ENCODE measurements at regions not wholly inside any gene's neighbourhood (a gene's known extent, or its start where the extent isn't known, plus 50 kb on each side); places are given as distances from the start of the nearest gene placed in this dataset.

GRCh38 chr1:147826259-147826658 is 65.9 kb upstream of the GJA5 start:
- no peaks in the 10 kb centered on the region for H3K36me3 ChIP-seq
- H3K9me3 ChIP-seq: no peaks in the 10 kb centered on the region
- 94% methylated on average over 1 of the region's 1 CpG for WGBS
- H3K4me3 ChIP-seq: no peak overlapping the region
- H3K27me3 ChIP-seq (replicated peaks; ENCODE audit: insufficient read depth): no peaks in the 10 kb centered on the region
- TF ChIP-seq POLR2AphosphoS5 (IDR thresholded peaks at IDR 0.05): no peak
- no peak overlapping the region for H3K27ac ChIP-seq
- no peaks in the 10 kb centered on the region for H3K4me1 ChIP-seq (replicated peaks)
- intact Hi-C loops (cut with DNase I): no loop called here
- DNase-seq (ENCODE audit: low spot score): no peak

DNA sequence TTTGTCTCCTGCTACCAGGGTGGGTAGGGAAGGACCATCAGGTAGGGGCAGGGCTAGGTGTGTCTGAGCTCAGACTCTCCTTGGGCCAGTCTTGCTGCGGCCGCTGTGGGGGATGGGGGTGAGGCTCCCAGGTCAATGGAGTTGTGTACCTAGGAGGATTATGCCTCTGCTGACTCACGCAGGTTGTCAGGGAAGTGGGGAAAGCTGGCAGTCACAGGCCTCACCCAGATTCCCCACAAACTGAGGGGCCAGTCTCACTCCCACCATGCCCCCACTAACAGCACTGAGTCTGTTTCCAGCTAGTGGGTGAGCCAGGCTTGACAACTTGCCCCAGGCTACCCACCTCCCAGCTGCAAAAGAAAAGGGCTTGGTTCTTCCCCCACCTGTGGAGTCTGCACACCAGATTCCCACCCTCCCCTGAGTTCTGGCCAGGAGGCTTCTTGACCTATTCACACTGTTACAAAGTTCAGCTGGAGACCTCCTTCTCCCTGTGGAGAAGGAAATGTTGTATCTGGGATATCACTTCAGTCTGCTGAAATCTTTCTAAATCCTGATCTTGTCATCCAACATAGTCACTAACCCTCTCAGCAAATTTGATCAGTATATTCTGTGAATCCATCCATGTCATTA is 69.2 kb upstream of the GJA8 start:
- no peak overlapping the region for H3K27ac ChIP-seq
- H3K9me3 ChIP-seq: no peaks in the 10 kb centered on the region
- no peak overlapping the region for H3K4me3 ChIP-seq
- intact Hi-C loops (cut with DNase I): no loop called here
- TF ChIP-seq POLR2A (IDR thresholded peaks at IDR 0.05) (no peak), POLR2AphosphoS5 (IDR thresholded peaks at IDR 0.05) (no peak), CTCF (IDR thresholded peaks at IDR 0.05) (no peak)
- no peaks in the 10 kb centered on the region for H3K4me1 ChIP-seq (replicated peaks)
- DNase-seq (ENCODE audit: low spot score): no peak
- 68% methylated on average over 3 of the region's 3 CpGs for WGBS
- no peaks in the 10 kb centered on the region for H3K27me3 ChIP-seq (replicated peaks; ENCODE audit: insufficient read depth)
- no peaks in the 10 kb centered on the region for H3K36me3 ChIP-seq

DNA sequence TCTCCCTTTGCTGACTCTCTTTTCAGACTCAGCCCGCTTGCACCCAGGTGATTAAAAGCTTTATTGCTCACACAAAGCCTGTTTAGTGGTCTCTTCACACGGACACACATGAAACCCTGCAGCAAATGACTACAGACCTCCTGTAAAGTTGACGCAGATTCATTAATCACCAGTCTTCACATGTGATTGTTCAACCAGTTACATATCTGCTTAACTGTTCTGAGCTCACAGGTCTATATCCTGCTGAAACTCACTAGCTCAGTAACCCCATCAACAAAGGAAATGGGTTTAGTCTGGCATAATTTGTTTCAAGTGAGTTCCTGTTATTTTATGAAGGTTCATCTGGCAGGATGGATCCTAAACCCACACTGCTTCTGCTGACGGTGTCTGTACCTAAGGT is 68.4 kb upstream of the GJA8 start:
- no peak for DNase-seq (ENCODE audit: low spot score)
- H3K4me1 ChIP-seq (replicated peaks): no peaks in the 10 kb centered on the region
- H3K4me3 ChIP-seq: no peak overlapping the region
- intact Hi-C loops (cut with DNase I): no loop called here
- no peaks in the 10 kb centered on the region for H3K36me3 ChIP-seq
- no peaks in the 10 kb centered on the region for H3K27me3 ChIP-seq (replicated peaks; ENCODE audit: insufficient read depth)
- WGBS: 67% methylated on average over 4 of the region's 4 CpGs
- no peaks in the 10 kb centered on the region for H3K9me3 ChIP-seq
- TF ChIP-seq CTCF (IDR thresholded peaks at IDR 0.05) (no peak), POLR2AphosphoS5 (IDR thresholded peaks at IDR 0.05) (no peak), POLR2A (IDR thresholded peaks at IDR 0.05) (no peak)
- no peak overlapping the region for H3K27ac ChIP-seq

DNA sequence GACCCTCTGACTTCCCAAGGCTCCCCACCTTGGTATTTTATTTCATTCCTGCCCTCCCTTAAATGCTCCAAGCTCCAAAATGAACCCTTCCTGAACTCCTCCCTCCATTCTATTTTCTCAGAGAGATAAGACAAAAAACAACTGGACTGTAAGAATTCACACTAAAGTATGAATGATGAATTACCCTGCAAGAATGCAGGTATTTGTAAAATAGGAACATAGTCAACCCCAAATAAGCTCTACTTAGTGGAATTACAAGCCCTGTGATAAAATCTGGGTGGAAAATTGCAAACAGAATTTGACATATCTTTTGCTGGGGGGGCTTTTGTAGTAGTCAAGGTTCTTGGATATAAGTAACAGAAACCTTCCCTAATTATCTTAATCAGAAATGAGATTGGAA is 67.8 kb upstream of the GJA8 start:
- DNase-seq (ENCODE audit: low spot score): no peak
- H3K4me3 ChIP-seq: no peak overlapping the region
- H3K9me3 ChIP-seq: no peaks in the 10 kb centered on the region
- TF ChIP-seq POLR2AphosphoS5 (IDR thresholded peaks at IDR 0.05) (no peak), CTCF (IDR thresholded peaks at IDR 0.05) (no peak), POLR2A (IDR thresholded peaks at IDR 0.05) (no peak)
- H3K27me3 ChIP-seq (replicated peaks; ENCODE audit: insufficient read depth): no peaks in the 10 kb centered on the region
- no peaks in the 10 kb centered on the region for H3K4me1 ChIP-seq (replicated peaks)
- H3K27ac ChIP-seq: no peak overlapping the region
- intact Hi-C loops (cut with DNase I): no loop called here
- H3K36me3 ChIP-seq: no peaks in the 10 kb centered on the region

DNA sequence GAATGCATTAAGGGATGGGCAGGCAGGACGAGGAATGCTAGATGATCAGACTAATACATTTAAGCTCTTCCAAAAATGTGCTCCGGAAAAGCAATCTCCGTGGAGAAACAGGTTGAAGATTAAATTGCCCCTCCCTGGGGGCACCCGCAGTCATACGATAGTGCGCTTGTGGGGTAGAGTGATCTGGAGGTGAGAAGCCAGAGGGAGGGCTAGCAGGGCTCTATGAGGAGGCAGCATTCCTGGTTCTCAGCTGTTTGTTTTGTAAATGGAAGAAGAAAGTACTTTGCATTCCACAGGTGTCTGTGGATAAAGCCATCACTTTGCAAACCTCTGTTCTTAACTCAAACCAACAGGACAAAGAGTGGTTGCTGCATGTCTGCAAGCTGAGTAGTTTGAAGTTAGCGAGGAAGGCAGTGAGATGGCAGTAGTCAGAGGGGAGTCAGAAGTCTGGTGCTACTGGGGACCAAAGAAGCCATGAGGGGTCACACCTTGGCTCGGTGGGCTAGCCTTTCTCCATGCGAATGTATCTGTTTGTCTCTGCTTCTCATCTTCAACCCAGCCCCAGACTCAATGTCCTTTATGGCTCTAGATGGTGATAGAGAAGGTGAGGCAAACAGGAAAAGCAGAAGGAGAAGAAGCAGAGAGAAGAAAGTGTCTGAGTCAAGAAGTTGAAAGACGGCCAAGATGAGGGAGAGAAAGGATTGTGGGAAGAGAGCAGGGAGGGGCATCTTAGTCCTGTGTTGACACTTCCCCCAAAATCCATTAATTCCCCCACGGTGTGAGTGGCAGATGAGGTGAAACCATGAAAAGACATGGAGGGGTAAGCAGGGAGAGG is 65.2 kb upstream of the GJA8 start:
- DNase-seq (ENCODE audit: low spot score): no peak
- WGBS: 44% methylated on average over 11 of the region's 11 CpGs
- Histone ChIP-seq H3K27me3 (replicated peaks; ENCODE audit: insufficient read depth) (no peaks in the 10 kb centered on the region), H3K36me3 (no peaks in the 10 kb centered on the region), H3K27ac (no peak overlapping the region), H3K9me3 (no peaks in the 10 kb centered on the region), H3K4me3 (no peak overlapping the region), H3K4me1 (replicated peaks) (no peaks in the 10 kb centered on the region)
- no peak for TF ChIP-seq POLR2AphosphoS5 (IDR thresholded peaks at IDR 0.05)
- no peak for TF ChIP-seq CTCF (IDR thresholded peaks at IDR 0.05)
- TF ChIP-seq POLR2A (IDR thresholded peaks at IDR 0.05): no peak
- intact Hi-C loops (cut with DNase I): no loop called here

All from prostate gland (tissue), 2 donors.